CD14-positive monocyte (primary cell): ENCODE measurements at regions not wholly inside any gene's neighbourhood (a gene's known extent, or its start where the extent isn't known, plus 50 kb on each side); places are given as distances from the start of the nearest gene placed in this dataset.

ENCODE experiments used
- DNase-seq, 3 donors: peaks; one replicate each; pipeline ENCODE4 v3.0.0-alpha.2; 2011 to 2022
- H2AFZ ChIP-seq: 2 replicates; pipeline ENCODE4 v1.6.0; 2012; ENCODE audit warnings: mild to moderate bottlenecking, low read depth, low read length, inconsistent platforms; ENCODE audit not compliant: insufficient read depth, poor library complexity, severe bottlenecking
- H3K27ac ChIP-seq, 2 donors: 1 replicate in 1 of 2; 2 replicates in 1 of 2; pipeline ENCODE4 v1.5.1; 2012 to 2013; ENCODE audit warnings: low read length in 2 of 2, control low read depth in 1 of 2, inconsistent platforms in 1 of 2, low read depth in 1 of 2, mild to moderate bottlenecking in 1 of 2
- H3K27me3 ChIP-seq, 2 donors: one replicate each; pipeline versions ENCODE4 v1.6.0 to v1.6.1; 2011 to 2013; ENCODE audit warnings: low read length in 2 of 2; ENCODE audit not compliant: control insufficient read depth in 2 of 2, insufficient read depth in 2 of 2
- H3K36me3 ChIP-seq, 2 donors: replicated peaks in 1 of 2; 1 replicate in 1 of 2; 2 replicates in 1 of 2; pipeline versions ENCODE4 v1.5.1 to v1.6.1; 2012 to 2013; ENCODE audit warnings: low read length in 2 of 2, control low read depth in 1 of 2, inconsistent platforms in 1 of 2, mild to moderate bottlenecking in 1 of 2; ENCODE audit not compliant: insufficient read depth in 2 of 2, control insufficient read depth in 1 of 2
- H3K4me1 ChIP-seq, 2 donors: 1 replicate in 1 of 2; 2 replicates in 1 of 2; pipeline versions ENCODE4 v1.5.1 to v1.6.1; 2012 to 2013; ENCODE audit warnings: low read length in 2 of 2, control low read depth in 1 of 2, inconsistent platforms in 1 of 2, mild to moderate bottlenecking in 1 of 2, moderate library complexity in 1 of 2; ENCODE audit not compliant: insufficient read depth in 2 of 2, control insufficient read depth in 1 of 2
- H3K4me2 ChIP-seq: replicated peaks from 2 replicates; pipeline ENCODE3; 2012; ENCODE audit warnings: low read length, moderate library complexity, mild to moderate bottlenecking; ENCODE audit not compliant: poor library complexity, severe bottlenecking; ENCODE audit errors: extremely low read depth
- H3K4me3 ChIP-seq, 3 experiments: fragments of 200-600 bp in 1 of 3; sonication (generic) in 1 of 3; replicated peaks in 1 of 3; 1 replicate in 2 of 3; 2 replicates in 1 of 3; pipeline ENCODE4 v1.5.1; 2011 to 2013; ENCODE audit warnings: low read length in 3 of 3, mild to moderate bottlenecking in 3 of 3, control low read depth in 2 of 3, low read depth in 2 of 3, inconsistent platforms in 1 of 3, moderate library complexity in 1 of 3
- H3K79me2 ChIP-seq: 2 replicates; pipeline ENCODE4 v1.6.0; 2012; ENCODE audit warnings: mild to moderate bottlenecking, control low read depth, inconsistent platforms, low read length, moderate library complexity; ENCODE audit not compliant: insufficient read depth
- H3K9ac ChIP-seq: 2 replicates; pipeline ENCODE4 v1.6.0; 2017; ENCODE audit warnings: low read length, mild to moderate bottlenecking; ENCODE audit not compliant: insufficient read depth, poor library complexity, severe bottlenecking
- H3K9me3 ChIP-seq, 2 donors: replicated peaks in 1 of 2; 1 replicate in 1 of 2; 2 replicates in 1 of 2; pipeline versions ENCODE4 v1.5.1 to v1.6.1; 2012 to 2013; ENCODE audit warnings: low read length in 2 of 2, control low read depth in 1 of 2; ENCODE audit not compliant: control insufficient read depth in 1 of 2, insufficient read depth in 1 of 2
- H4K20me1 ChIP-seq: 2 replicates; pipeline ENCODE4 v1.6.0; 2012; ENCODE audit warnings: mild to moderate bottlenecking, low read length, control low read depth, moderate library complexity; ENCODE audit not compliant: insufficient read depth
- H3K27ac Mint-ChIP-seq, 7 donors: one replicate each; pipeline ENCODE4 v1.8.0; 2020; ENCODE audit warnings: mild to moderate bottlenecking in 7 of 7, mixed read lengths in 7 of 7, moderate library complexity in 6 of 7, inconsistent platforms in 2 of 7
- H3K27me3 Mint-ChIP-seq, 3 donors: one replicate each; pipeline ENCODE4 v1.8.0; 2021 to 2022; ENCODE audit warnings: low read depth in 3 of 3, mild to moderate bottlenecking in 3 of 3, mixed read lengths in 3 of 3, moderate library complexity in 3 of 3, inconsistent platforms in 1 of 3
- H3K36me3 Mint-ChIP-seq, 2 donors: one replicate each; pipeline ENCODE4 v1.8.0; 2020; ENCODE audit warnings: mixed read lengths in 2 of 2, inconsistent platforms in 1 of 2, mild to moderate bottlenecking in 1 of 2
- H3K4me1 Mint-ChIP-seq: one replicate; pipeline ENCODE4 v1.8.0; 2020; ENCODE audit warnings: mild to moderate bottlenecking, mixed read lengths
- H3K4me3 Mint-ChIP-seq, 2 donors: one replicate each; pipeline ENCODE4 v1.8.0; 2020; ENCODE audit warnings: mild to moderate bottlenecking in 2 of 2, mixed read lengths in 2 of 2, moderate library complexity in 1 of 2
- H3K9me3 Mint-ChIP-seq, 7 donors: one replicate each; pipeline ENCODE4 v1.8.0; 2020 to 2022; ENCODE audit warnings: mixed read lengths in 7 of 7, mild to moderate bottlenecking in 6 of 7, moderate library complexity in 6 of 7, inconsistent platforms in 2 of 7
- CTCF ChIP-seq: fragments of 200-600 bp; IDR thresholded peaks from one replicate; pipeline ENCODE4 v1.8.0; 2022; ENCODE audit warnings: antibody characterized with exemption, mild to moderate bottlenecking
- WGBS: methylation state at CpG from one replicate; pipeline ENCODE4 v1.1.5; 2013; ENCODE audit warnings: missing lambda C conversion rate; ENCODE audit not compliant: insufficient coverage; 5-methylcytosine and 5-hydroxymethylcytosine counted together
- intact Hi-C, 2 donors: fragments of 100-400 bp; cut with micrococcal nuclease; formaldehyde crosslinking; loops; one replicate each; pipeline versions ENCODE4 v1.15.0 to v1.15.1; 2023

DNA sequence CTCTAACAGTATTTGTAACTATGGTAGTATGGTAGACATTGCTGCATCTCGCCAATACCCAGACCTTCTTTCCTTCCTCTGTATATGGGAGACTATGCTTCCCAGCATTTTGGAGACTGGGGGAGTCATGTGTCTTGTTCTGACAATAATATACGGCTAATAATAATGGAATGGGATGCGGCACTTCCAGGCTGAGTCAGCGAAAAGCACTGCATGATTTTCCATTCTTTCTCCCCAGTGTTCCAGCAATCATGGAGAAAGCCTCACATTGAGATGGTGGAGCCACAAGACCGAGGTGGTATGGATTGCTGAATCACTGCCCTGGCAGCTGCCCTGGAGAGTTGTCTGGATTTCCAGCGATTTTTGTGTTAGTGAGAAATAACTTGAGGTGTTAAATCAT lies 77.1 kb upstream of the FIBIN start:
- no peaks in the 10 kb centered on the region for H3K27me3 Mint-ChIP-seq
- intact Hi-C loops, result no loop called here
- no peaks in the 10 kb centered on the region for H3K79me2 ChIP-seq

GRCh38 chr11:26928582-26928981 lies 65.3 kb upstream of the FIBIN start:
- no peak for DNase-seq
- no peaks in the 10 kb centered on the region for H3K4me1 Mint-ChIP-seq
- intact Hi-C loops, result no loop called here
- H3K79me2 ChIP-seq, result no peaks in the 10 kb centered on the region
- H3K36me3 ChIP-seq, result no peaks in the 10 kb centered on the region
- H2AFZ ChIP-seq, result no peak overlapping the region
- no peak overlapping the region for H3K27ac Mint-ChIP-seq
- H3K9me3 ChIP-seq, result peaks cover 8 to 31% of the 10 kb centered on the region in 2 donors
- H3K27me3 ChIP-seq, result no peaks in the 10 kb centered on the region
- H3K4me2 ChIP-seq, result no peak overlapping the region
- peaks cover 2 to 9% (median 5%) of the 10 kb centered on the region in 7 donors for H3K9me3 Mint-ChIP-seq
- WGBS, result no CpG with 5 or more reads among the region's 3 CpGs
- no peaks in the 10 kb centered on the region for H3K36me3 Mint-ChIP-seq
- peaks cover 0 to 3% (median 3%) of the 10 kb centered on the region in 3 donors for H3K27me3 Mint-ChIP-seq
- H3K4me1 ChIP-seq, result no peaks in the 10 kb centered on the region
- no peak overlapping the region for H3K27ac ChIP-seq
- H3K9ac ChIP-seq, result no peak overlapping the region
- TF ChIP-seq CTCF, result no peak
- H4K20me1 ChIP-seq, result no peaks in the 10 kb centered on the region
- no peak overlapping the region for H3K4me3 ChIP-seq
- H3K4me3 Mint-ChIP-seq, result no peak overlapping the region

More for the DNA sequence above, 77.1 kb upstream of the FIBIN start:
- Mint-ChIP-seq H3K27ac (no peak overlapping the region), H3K4me3 (no peak overlapping the region), H3K36me3 (no peaks in the 10 kb centered on the region), H3K9me3 (peaks cover 1 to 17% (median 4%) of the 10 kb centered on the region in 7 donors), H3K4me1 (no peaks in the 10 kb centered on the region)
- H3K4me3 ChIP-seq, result no peak overlapping the region
- H3K27ac ChIP-seq, result no peak overlapping the region
- 67% methylated on average over 1 of the region's 6 CpGs for WGBS
- no peaks in the 10 kb centered on the region for H3K4me1 ChIP-seq
- no peaks in the 10 kb centered on the region for H3K27me3 ChIP-seq
- H2AFZ ChIP-seq, result no peak overlapping the region
- H3K9ac ChIP-seq, result no peak overlapping the region
- H3K4me2 ChIP-seq, result no peak overlapping the region
- no peak for TF ChIP-seq CTCF
- H3K36me3 ChIP-seq, result no peaks in the 10 kb centered on the region
- no peak for DNase-seq
- no peaks in the 10 kb centered on the region for H4K20me1 ChIP-seq
- H3K9me3 ChIP-seq, result peaks cover 5% of the 10 kb centered on the region in 2 donors
